ENCODE measurements at regions not wholly inside any gene's neighbourhood (a gene's known extent, or its start where the extent isn't known, plus 50 kb on each side); places are given as distances from the start of the nearest gene placed in this dataset.
"Not testable (repeated sequence)": the region's sequence is repeated elsewhere in the genome, so short reads cannot be mapped to it uniquely, and the experiment has no call there.

DNA sequence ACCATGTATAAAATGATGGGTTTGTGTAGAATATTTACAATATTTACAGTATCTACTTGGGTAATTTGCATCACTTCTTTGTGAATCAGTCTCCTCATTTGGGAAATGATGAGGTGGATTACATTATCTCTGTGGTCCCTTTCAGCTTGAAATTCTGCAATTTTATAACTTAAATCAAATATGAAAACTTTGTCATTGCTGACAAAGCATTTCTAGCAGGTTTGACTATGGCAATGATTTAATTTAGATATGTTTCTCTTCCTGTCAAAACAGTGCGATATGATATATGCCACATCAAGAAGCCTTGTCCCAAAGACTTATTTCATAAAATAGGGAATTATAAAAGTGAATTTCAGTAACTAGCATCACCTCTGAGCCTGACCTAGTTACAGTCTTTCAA lies 315.8 kb upstream of the MEIS2 start:
- DNase-seq (ENCODE audit: low spot score) = no peak

DNA sequence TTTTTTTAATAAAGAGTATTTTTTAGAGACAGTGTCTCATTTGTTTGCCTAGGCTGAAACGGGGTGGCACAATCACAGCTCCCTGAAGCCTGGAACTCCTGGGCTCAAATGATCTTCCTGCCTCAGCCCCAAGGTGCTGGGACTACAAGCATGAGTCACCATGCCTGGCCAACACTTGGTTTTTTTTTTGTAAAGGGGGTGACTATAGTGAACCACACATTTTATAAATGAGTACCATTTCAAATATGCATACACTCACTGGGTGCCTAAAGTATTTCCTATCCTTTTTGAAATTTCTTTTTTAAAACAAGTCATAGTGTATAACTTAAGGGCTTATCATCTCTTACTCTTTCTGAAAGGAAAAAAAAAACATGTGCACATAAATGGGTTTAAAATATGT lies 325.2 kb upstream of the MEIS2 start:
- DNase-seq (ENCODE audit: low spot score) = no peak

DNA sequence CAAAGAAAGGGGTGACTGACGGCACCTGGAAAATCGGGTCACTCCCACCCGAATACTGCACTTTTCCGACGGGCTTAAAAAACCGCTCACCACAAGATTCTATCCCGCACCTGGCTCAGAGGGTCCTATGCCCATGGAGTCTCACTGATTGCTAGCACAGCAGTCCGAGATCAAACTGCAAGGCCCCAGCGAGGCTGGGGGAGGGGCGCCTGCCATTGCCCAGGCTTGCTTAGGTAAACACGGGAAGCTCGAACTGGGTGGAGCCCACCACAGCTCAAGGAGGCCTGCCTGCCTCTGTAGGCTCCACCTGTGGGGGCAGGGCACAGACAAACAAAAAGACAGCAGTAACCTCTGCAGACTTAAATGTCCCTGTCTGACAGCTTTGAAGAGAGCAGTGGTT lies 327.0 kb upstream of the MEIS2 start:
- not testable (repeated sequence) for DNase-seq (ENCODE audit: low spot score)

DNA sequence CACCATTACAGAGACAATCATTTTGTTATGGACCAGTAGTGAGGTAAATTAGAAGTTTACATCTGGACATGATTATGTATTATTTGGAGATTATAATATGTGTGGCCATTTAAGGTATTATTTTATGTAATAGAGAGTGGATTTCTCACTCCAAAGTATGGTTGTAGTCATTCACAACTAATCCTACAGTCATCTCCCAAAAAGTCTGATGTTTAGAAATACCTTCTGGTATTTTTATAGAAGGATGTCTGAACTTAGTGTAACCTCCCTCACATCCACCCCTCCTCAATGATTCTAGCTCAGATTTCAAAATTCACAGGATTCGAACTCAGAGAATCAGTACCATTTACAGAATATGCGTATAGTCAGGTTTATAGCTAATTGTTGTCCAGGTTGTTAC lies 346.6 kb upstream of the MEIS2 start:
- DNase-seq (ENCODE audit: low spot score) = no peak

DNA sequence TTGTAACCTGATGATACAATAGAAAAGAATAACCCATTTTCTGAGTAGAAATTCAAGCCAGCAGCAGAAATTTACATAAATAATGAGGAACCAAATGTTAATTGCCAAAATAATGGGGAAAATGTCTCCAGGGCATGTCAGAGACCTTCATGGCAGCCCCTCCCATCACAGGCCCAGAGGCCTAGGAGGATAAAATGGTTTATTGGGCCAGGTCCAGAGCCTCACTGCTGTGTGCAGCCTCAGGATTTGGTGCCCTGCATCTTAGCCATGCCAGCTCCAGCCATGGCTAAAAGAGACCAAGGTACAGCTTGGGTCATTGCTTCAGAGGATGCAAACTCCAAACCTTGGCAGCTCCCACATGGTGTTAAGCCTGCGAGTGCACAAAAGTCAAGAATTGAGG lies 352.1 kb upstream of the MEIS2 start:
- DNase-seq (ENCODE audit: low spot score) = no peak

DNA sequence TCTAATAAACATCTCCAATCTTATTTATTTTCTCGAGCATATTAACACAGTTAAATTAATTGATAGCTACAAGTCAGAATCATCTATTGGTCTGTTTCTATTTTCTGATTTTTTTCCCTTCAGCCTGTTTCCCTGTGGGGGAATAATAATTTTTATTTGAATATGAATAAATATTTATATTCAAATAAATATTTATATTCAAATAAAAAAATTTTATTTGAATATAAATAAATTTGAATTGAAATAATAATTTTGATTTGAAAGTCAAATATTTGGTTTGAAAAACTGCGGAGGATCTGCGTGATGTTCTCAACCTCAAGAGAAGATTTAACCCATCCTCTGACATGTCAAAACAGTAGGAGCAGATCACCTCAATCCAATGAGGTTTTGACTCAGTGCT lies 380.1 kb upstream of the MEIS2 start:
- DNase-seq (ENCODE audit: low spot score) = no peak

DNA sequence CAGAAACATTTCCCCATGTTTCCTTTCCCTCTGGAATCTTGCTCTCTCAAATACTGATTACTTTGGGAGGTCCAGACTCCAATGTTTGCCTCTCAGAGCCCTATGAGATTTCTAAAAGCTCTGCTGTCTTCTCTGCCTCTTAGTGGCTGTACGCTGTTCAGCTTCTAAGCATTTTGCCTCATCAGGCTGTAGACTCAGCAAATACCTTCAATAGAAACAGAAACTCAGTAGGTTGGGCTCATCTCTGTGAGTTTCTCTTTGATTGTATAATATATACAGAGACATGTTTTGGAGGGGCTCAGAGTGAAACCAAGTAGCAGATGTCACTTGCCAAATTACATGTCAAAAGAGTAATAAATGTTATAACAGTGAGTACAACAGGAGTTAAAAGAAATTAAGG lies 380.8 kb upstream of the MEIS2 start:
- DNase-seq (ENCODE audit: low spot score) = no peak

DNA sequence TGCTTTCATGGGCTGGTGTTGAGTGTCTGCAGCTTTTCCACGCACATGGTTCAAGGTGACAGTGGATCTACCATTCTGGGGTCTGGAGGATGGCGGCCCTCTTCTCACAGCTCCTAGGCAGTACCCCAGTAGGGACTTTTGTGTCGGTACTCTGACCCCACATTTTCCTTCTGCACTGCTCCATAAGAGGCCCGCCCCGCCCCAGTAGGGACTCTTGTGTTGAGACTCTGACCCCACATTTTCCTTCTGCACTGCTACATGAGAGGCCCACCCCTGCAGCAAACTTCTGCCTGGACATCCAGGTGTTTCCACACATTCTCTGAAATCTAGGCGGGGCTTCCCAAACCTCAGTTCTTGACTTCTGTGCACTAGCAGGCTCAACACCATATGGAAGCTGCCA lies 383.4 kb upstream of the MEIS2 start:
- no peak for DNase-seq (ENCODE audit: low spot score)

DNA sequence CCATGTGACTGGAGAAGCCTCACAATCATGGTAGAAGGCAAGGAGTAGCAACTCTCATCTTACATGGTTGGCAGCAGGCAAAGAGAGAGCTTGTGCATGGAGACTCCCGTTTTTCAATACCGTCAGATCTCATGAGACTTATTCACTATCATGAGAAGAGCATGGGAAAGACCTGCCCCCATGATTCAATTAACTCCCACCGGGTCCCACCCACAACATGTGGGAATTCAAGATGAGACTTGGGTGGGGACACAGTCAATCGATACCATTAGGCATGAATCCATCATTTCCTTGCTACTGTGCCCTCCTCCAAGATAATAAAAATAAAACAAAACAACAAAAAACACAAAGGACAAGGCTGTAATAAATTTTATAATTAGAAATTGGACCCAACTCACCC lies 384.7 kb upstream of the MEIS2 start:
- no peak for DNase-seq (ENCODE audit: low spot score)

DNA sequence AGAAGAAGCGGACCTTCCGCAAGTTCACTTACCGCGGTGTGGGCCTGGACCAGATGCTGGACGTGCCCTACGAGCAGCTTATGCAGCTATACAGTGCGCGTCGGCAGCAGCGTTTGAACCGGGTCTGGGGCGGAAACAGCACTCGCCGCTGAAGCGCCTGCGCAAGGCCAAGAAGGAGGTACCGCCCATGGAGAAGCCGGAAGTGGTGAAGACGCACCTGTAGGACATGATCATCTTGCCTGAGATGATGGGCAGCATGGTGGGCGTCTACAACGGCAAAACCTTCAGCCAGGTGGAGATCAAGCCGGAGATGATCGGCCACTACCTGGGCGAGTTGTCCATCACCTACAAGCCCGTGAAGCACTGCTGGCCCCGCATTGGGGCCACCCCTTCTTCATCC lies 390.4 kb upstream of the MEIS2 start:
- no peak for DNase-seq (ENCODE audit: low spot score)

DNA sequence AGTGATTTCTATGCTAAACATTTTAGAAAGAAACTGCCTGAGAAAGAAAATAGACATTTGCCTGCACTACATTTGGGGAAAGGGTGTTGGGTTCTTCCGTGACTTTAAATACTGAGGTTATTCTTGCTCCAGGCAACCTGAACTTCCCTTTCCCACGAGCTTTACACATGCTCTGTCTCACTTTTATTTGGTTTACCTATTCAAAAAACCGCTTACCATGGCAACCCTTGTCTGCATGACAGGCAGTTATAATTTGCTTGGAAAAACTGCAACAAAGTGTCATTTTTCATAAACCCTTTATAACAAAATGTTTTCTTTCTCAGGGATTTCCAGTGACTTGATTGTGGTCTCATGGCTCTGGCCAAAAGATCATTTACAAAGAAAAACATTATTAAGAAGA lies 416.3 kb upstream of the MEIS2 start:
- DNase-seq (ENCODE audit: low spot score) = no peak

DNA sequence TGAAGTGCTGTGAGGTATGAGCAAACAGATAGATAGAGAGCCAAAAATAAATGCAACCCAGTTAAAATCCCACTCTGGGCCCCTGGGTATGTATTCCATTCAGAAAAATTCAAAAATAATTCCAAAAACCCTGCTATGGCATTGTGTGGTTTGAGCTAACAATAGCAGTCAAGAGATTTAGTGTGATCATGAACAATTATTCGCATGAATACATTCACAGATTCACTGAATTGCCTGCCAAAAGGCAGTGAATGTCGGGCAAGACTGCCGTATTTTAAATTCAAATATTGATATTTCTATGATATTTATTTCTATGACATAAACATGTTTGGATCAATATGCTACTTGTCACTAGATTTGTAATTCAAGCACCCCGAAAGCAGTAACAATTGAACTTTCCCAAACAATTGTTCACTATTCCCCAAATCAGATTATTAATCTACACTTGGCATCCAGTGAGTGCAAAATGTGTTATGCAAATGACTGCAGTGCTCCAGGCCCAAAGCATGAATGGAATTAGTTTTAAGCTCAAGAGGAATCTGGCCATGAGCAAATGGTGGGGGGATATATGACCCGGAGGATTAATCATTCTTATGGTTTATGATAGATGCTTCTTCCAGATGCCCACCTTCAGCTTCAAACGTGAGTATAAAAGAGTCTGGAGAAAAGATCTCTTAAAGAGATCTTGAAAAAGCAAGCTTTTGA lies 417.0 kb upstream of the MEIS2 start:
- DNase-seq (ENCODE audit: low spot score) = no peak

DNA sequence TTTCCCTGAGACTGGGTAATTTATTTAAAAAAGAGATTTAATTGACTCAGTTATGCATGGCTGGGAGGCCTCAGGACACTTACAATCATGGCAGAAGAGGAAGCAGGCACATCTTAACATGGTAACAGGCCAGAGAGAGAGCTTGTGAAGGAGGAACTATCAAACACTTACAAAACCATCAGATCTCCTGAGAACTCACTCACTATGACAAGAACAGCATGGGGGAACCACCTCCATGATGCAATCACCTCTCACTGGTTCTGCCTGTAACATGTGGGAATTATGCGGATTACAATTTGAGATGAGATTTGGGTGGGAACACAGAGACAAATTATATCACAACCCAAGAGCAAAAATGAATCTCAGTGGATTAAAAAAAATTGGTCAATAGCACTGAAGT lies 416.0 kb upstream of the TMCO5A start:
- no peak for DNase-seq (ENCODE audit: low spot score)

DNA sequence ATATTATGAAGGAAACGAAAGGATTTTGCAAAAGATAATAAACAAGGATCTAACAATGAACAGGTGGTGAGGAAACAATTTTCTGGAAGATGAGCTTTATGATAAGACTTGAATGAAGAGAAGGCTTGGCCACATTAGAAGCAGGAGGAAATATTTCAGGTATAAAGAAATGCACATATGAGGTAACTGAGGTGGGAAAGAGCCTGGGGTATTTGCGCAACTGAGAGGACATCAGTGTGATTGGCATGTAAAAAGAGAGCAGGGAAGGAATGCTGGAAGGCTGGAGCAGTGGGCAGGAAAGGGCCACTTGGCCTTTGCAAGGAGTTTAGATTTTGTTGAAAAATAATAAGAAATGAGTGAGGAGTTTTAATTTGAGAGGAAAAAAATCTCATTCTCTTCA lies 414.4 kb upstream of the TMCO5A start:
- DNase-seq (ENCODE audit: low spot score) = no peak

DNA sequence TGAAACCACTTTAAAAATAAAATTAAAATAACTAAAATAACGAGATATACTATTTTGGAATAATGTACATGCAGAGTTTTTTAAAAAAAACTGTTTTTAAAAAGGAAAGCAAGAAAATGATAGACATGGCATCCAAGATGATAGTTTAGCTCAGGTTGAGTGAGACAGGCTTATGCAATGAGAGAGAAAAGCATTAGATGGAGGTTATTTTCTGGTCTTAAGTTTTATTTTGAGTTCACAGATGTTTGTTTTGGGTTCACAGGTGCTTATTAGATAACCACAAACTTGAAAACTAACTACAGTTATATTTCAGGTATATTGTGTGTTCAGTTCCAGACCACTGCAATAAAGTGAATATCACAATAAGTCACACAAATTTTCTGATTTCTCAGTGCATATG lies 413.6 kb upstream of the TMCO5A start:
- no peak for DNase-seq (ENCODE audit: low spot score)

DNA sequence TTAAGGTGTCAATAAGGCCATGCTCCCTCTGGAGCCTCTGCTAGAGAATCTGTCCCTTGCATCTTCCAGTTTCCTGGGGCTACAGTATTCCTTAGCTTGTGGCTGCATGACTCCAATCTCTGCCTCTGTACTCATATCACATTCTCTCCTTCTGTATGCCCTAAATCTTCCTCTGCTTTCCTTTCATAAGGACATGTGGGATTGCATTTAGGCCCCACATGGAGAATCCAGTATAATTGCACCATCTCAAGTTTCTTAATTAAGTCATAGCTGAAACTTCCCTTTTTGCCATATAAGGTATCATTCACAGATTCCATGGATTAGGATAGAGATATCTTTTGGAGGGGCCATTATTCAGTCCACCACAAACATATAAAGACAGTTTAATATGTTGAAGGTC lies 409.8 kb upstream of the TMCO5A start:
- no peak for DNase-seq (ENCODE audit: low spot score)

DNA sequence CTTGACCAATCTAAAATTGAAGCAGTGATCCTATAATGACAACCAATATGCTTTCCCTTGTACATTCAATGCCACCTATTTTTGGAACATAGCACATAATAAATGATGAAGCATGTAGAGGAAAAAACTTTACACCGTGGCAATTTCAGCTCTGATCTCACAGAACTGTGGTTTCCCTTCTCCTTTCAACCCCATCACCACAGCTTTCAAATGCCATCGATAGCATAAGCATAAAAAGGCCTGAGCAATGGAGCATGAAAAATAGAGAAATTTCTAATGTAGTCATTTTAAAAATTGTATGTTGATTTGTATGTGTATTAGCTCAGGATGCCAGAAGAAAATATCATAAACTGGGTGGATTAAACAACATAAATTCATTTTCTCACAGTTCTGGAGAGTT lies 406.0 kb upstream of the TMCO5A start:
- DNase-seq (ENCODE audit: low spot score) = no peak

DNA sequence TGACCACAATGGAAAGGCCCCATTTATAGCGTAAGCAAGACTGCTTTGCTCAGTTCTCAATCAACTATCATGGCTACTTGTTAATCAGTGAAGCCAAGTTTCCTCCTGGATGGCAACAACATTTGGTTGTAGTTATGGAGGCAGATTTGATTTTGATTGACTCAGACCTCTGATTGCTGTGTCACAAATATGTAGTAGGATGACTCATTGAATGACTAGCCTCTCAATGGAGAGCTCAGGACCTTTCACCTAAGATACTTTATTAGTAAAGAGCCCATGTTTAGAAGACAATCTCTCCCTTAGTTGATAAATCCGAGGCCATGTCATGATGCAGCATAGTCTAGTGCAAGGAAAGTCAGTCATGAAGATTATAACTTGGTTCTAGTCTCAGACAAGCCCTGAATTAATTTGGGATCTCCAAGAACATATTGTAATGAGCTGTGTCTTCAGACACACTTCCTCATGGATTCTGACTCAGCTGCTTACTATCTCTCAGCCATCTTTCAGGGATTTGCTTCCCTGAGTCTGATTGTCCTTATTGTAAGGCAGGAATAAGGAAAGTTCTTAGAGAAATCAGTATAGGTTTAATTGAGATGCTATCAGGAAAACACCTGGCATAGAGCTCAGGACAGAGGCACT lies 397.4 kb upstream of the TMCO5A start:
- DNase-seq (ENCODE audit: low spot score) = no peak

DNA sequence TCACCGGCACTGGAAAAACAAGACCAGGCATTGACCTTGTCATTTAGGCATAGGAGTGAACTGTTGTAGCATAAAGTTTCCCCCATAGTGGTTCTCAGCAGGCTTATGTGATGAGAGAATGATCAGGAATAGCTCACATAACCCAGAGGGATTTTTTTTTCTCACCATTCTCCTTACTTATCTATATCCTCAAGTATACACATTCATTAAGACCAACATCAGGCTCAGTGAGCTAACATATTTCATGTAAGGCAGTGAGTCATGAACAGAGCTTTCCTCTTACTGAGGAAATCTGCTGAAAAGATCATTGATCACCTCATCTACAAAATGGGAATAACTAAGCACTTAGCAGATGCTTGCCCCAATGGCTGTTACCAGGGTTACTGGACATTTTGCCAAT lies 396.6 kb upstream of the TMCO5A start:
- DNase-seq (ENCODE audit: low spot score) = no peak

DNA sequence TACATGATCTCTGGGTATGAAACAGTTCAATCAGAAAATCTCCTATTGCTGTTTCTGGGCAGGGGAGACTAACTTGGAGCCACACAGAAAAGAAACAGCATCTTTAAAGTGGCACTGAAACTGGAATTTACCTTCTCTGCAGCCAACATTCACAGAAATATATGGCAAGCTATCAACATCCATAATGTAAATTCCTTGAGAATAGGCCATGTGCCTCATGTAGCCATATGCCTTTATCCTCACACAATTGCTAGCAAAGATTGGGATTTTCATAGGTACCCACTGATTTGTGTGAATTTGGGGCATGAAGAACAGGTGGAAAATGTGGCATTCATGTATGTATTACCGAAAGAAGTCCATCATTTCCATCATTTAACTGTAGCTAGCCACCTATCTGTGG lies 386.3 kb upstream of the TMCO5A start:
- no peak for DNase-seq (ENCODE audit: low spot score)

DNA sequence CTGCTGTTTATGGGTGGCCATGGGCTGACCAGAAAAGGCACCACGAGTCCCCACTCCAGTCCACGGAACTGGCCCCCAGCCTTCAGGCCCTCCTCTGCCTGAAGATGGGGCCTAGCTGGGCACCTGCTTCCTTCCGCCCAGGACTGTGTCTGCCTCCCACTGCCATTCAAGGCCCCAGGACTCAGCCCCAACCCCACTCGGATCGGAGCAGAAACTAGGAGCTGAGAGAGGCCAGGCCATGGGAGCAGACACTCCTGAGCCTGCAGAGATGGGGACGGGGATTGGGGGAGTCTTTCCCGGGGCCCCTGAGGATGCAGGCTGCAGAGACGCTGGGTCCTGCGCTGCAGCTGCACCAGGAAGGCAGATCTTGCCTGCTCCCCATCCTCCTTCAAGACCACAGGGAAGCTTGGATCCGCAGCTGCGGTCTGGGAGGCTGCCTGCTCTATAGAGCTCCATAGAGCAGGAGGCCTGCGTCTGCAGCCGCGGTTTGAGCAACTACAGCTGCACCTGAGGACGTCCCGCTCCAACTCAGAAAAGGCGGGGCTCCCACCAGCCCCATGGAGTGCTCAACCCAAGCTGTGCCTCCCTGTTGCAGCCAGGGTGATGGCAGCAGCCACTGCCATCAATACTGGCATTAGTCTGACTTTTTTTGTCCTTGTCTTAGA lies 383.9 kb upstream of the TMCO5A start:
- no peak for DNase-seq (ENCODE audit: low spot score)

DNA sequence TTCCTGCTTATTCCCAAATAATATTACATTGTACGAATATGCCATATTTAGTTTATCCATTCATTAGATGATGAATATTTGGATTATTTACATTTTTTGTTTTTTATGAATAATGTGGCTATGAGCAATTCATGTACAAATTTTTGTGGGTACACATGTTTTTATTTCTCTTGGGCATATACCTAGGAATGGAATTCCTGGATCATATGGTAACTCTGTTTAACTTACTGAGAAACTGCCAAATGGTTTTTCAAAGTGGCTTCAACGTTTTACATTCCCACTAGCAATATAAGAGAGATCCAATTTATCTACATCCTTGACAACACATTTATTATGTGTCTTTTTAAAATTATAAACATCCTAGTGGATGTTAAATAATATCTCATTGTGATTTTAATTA lies 362.0 kb upstream of the TMCO5A start:
- no peak for DNase-seq (ENCODE audit: low spot score)

DNA sequence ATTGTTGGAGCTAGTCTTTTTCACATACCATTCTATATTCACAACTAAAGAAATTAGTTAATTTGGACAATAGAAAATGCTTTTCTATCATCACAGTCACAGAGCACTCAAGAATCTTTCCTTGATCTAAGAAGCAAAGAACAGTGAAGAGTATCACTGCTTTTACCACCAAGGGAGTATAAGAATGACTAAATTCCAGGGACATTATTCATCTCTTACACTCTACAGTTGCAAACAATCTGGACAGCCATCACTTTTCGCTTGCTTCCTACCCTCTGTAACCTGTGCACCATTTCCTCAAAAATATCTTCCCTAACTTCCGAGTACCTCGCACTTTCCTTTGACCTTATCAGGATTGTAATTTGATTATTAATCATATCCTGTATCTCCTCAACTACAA lies 359.5 kb upstream of the TMCO5A start:
- DNase-seq (ENCODE audit: low spot score) = no peak

DNA sequence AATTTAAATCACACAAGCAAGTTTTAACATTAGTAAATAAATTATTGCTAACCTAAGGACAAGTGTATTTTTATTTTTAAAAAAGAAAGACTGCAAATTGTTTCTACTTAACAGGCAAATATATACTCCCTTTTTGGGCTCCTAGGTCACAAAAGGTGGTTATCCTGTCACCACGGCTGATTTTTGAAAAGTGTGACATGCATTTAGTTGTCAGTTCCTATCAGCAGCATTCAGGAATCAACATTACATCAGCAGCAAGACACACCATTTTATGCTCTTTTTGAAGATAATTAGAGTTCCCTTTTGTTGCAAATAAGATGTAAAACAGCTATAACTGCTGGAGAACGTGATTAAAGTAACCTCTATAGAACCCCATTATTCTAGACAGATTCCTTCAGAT lies 357.5 kb upstream of the TMCO5A start:
- DNase-seq (ENCODE audit: low spot score) = no peak

All from SW480 (cell line).